ENCODE measurements at regions not wholly inside any gene's neighbourhood (a gene's known extent, or its start where the extent isn't known, plus 50 kb on each side); places are given as distances from the start of the nearest gene placed in this dataset.
A peak's percentile ranks its signal among the peaks of the same experiment; 100 is the strongest.

DNA sequence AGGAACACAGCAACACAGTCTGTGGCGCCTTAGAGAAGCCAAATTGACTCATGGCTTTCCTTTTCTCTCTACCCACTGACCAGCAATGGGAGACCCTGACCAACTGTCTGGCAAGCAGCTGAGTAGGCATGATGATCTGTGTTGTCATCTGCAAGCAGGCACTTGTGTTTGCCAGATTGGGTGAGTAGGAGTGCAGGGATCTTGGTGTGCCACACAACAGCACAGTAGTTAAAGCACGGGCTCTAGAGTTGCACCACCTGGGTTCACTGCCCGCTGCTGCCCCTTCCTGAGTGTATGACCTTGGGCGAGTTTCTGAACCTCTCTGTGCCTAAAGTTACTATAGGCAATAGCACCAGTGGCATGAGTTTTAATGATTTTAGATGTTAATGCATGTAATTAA is 95.7 kb upstream of the CD53 start:
- no peak overlapping the region for H3K27ac Mint-ChIP-seq
- H3K9me3 Mint-ChIP-seq: no peaks in the 10 kb centered on the region
- peaks cover 9% of the 10 kb centered on the region for H3K4me1 Mint-ChIP-seq (ENCODE audit: low read depth)
- H3K4me3 Mint-ChIP-seq: no peak overlapping the region
- no peaks in the 10 kb centered on the region for H3K36me3 Mint-ChIP-seq (ENCODE audit: low read depth)
- peaks cover 36% of the 10 kb centered on the region for H3K27me3 Mint-ChIP-seq (ENCODE audit: low read depth)

DNA sequence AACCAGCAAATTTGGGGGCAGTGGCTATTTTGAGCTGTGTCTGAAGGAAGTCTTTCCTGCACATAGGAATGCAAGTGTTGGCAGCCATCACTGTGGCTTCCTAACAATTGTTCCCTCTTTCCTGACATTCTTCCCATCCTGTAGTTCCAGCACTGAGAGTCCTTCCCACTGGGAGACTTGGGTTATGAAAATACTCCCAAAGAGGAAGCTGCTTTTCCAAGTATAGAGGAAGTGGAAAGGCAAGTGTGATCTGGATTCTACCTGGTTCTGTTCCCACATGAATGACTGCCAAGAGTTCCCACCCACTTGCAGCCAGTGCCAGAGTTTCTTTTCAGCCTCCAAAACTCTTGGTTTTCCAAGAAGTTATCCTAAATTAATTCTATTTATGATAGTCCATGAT is 98.5 kb upstream of the CD53 start:
- H3K36me3 Mint-ChIP-seq (ENCODE audit: low read depth): no peaks in the 10 kb centered on the region
- H3K4me3 Mint-ChIP-seq: no peak overlapping the region
- peaks cover 3% of the 10 kb centered on the region for H3K4me1 Mint-ChIP-seq (ENCODE audit: low read depth)
- no peaks in the 10 kb centered on the region for H3K9me3 Mint-ChIP-seq
- H3K27ac Mint-ChIP-seq: no peak overlapping the region
- H3K27me3 Mint-ChIP-seq (ENCODE audit: low read depth): peaks cover 35% of the 10 kb centered on the region

DNA sequence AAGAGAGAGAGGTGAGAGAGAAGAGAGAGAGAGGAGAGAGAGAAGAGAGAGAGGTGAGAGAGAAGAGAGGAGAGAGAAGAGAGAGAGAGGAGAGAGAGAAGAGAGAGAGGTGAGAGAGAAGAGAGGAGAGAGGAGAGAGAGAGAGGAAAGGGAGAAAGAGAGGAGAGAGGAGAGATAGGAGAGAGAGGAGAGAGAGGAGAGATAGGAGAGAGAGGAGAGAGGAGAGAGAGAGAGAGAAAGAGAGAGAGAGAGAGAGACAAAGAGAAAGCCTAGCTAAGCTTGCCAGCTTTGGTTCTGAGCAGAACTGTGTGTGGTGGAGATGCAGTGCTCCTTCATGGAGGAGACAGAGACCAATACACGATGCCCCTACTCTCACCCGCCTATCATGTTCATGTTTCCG is 99.1 kb upstream of the KCNA3 start:
- H3K9me3 Mint-ChIP-seq: no peaks in the 10 kb centered on the region
- peaks cover 3% of the 10 kb centered on the region for H3K4me1 Mint-ChIP-seq (ENCODE audit: low read depth)
- no peak overlapping the region for H3K4me3 Mint-ChIP-seq
- no peaks in the 10 kb centered on the region for H3K36me3 Mint-ChIP-seq (ENCODE audit: low read depth)
- peaks cover 35% of the 10 kb centered on the region for H3K27me3 Mint-ChIP-seq (ENCODE audit: low read depth)
- no peak overlapping the region for H3K27ac Mint-ChIP-seq

DNA sequence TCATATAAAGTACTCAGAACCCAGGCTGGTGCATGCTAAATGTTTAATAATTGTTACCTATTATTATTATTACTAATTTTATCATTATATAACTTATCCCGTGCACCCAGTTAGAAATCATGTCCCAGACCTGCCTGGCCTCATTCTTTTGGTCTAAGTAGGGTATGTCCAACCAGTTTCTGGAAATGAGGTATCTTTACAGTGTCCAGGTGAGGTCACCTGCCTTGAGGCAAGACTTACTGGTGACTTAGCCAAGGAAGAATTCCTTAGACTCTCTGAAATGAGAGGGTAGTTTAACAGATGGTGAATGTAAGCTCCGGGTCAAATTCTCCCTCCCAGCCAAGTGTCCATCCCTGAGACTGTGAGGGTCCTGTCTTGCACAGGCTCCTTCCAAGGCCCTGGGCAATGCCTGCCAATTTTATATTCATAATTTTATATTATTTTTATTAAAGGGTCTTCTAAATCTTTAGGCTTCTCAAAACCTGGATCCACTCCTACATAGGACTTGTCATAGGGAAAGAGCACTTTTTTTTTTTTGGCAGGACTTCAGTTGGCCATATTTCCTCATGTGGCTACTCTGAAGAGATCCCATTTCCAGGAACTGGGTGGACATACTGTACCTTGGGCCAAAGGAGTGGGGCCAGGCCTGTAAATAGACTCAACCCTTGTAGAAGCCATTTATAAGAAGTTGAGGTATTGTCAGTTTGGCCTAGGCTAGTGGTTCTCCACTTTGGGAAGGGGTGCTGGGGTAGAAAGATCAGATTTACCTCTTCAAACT is 96.7 kb upstream of the KCNA3 start:
- Mint-ChIP-seq H3K4me1 (ENCODE audit: low read depth) (peaks cover 2% of the 10 kb centered on the region), H3K27me3 (ENCODE audit: low read depth) (peaks cover 44% of the 10 kb centered on the region), H3K27ac (no peak overlapping the region), H3K36me3 (ENCODE audit: low read depth) (no peaks in the 10 kb centered on the region), H3K4me3 (no peak overlapping the region), H3K9me3 (no peaks in the 10 kb centered on the region)

DNA sequence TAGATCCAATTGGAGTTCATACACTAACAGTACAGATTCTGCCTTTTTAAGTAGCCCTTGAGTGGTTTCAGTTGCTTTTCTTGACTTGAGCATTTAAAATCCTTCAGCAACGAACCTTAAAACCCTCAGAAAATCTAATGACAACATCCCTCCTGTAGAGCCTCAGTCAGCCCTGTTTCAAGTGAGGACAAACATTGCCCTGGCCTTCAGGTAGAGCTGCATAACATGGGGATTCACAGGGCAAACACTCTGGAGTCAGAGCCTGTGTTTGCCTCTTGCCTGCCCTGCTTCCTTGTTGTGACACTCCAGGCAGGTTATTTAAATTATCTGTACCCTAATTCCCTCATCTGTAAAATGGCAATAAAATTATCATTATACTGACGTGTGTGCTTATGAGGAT is 96.1 kb upstream of the KCNA3 start:
- no peaks in the 10 kb centered on the region for H3K36me3 Mint-ChIP-seq (ENCODE audit: low read depth)
- H3K4me1 Mint-ChIP-seq (ENCODE audit: low read depth): peaks cover 5% of the 10 kb centered on the region
- H3K9me3 Mint-ChIP-seq: no peaks in the 10 kb centered on the region
- H3K27me3 Mint-ChIP-seq (ENCODE audit: low read depth): peaks cover 38% of the 10 kb centered on the region
- H3K27ac Mint-ChIP-seq: no peak overlapping the region
- H3K4me3 Mint-ChIP-seq: no peak overlapping the region

DNA sequence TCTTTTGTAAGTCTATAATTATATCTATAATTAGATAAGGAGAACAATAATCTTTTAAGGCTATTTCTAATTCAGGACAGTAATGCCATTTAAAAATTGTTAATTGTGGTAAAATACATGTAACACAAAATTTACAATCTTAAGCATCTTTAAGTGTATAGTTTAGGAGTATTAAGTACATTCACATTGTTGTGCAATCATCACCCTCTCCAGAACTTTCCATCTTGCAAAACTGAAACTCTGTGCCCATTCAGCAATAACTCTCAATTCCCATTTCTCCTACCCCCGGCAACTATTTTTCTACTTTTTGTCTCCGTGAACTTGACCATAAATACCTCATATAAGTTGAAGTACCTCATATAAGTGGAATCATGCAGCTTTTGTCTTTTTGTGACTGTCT is 93.9 kb upstream of the KCNA3 start:
- peaks cover 11% of the 10 kb centered on the region for H3K4me1 Mint-ChIP-seq (ENCODE audit: low read depth)
- no peak overlapping the region for H3K27ac Mint-ChIP-seq
- no peaks in the 10 kb centered on the region for H3K9me3 Mint-ChIP-seq
- H3K36me3 Mint-ChIP-seq (ENCODE audit: low read depth): no peaks in the 10 kb centered on the region
- no peak overlapping the region for H3K4me3 Mint-ChIP-seq
- peaks cover 37% of the 10 kb centered on the region for H3K27me3 Mint-ChIP-seq (ENCODE audit: low read depth)

DNA sequence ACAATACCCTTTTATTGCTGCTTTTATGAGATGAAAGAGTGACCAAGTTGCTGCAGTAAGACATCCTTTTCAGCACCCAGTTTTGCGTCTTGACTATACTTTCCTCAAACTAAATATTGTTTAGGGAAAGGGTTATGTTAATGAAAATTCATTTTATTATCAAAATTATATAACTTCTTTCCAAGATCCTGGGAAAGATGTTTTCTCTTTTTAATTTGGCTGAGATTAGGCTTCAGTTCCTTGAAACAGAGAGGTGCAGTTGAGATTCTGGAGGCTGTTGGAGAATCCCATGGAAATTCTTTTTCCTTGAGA is 91.6 kb upstream of the KCNA3 start:
- Mint-ChIP-seq H3K27me3 (ENCODE audit: low read depth) (peaks cover 37% of the 10 kb centered on the region), H3K4me1 (ENCODE audit: low read depth) (peaks cover 10% of the 10 kb centered on the region), H3K36me3 (ENCODE audit: low read depth) (no peaks in the 10 kb centered on the region), H3K4me3 (no peak overlapping the region), H3K27ac (no peak overlapping the region), H3K9me3 (no peaks in the 10 kb centered on the region)

DNA sequence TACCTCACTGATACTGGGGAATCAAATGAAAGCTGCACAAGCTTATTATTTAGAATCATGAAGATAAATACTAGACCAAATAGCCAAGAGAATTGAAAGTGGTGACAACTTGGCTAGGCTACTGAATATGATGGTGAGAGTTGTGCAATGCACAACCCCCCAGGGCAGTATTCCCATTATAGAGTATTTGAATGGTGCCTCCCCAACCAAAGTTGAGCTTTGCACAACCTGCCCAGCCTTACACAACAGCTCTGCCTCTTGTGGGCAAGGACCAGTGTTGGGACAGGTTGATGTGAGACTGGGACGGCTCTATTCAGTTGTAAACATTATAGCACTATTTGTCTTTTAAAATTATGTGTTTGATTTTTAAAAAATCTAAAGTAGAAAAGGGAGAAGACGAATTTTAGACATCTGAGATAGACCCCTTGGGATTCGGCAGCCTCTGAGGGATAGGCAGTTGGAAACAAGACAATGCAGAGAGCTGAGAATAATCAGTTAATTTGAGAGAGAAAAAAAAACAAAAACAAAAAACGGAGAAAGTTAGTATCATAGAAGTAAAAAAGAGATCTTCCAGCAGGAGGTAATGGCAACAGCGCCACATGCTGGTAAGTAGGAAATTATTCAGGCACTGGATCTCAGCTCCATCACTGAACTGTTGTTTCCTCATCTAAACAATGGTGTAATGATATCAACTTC is 91.0 kb upstream of the KCNA3 start:
- Mint-ChIP-seq H3K9me3 (no peaks in the 10 kb centered on the region), H3K27ac (no peak overlapping the region), H3K36me3 (ENCODE audit: low read depth) (no peaks in the 10 kb centered on the region), H3K4me1 (ENCODE audit: low read depth) (peaks cover 10% of the 10 kb centered on the region), H3K4me3 (peak overlapping the region; percentile 8), H3K27me3 (ENCODE audit: low read depth) (peaks cover 41% of the 10 kb centered on the region)

DNA sequence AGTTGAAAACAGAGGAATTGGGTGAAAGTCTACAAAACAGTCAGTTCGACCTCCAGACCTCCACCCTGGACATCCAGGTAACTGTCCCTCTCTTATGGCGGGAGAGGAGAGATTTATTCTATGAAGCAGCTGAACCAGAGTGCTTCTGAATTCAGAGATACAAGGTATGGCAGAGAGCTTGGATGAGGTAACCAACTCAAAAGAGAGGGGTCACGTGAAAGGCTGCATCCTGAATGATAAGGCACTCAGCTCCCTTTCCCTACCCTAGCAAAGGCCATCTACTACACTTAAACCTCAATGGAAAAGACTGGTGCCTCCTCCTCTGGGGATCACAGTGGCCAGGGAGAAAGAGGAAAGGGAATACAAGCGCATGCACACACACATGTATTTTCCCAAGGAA is 88.4 kb upstream of the KCNA3 start:
- H3K9me3 Mint-ChIP-seq: no peaks in the 10 kb centered on the region
- H3K4me1 Mint-ChIP-seq (ENCODE audit: low read depth): peaks cover 10% of the 10 kb centered on the region
- peaks cover 48% of the 10 kb centered on the region for H3K27me3 Mint-ChIP-seq (ENCODE audit: low read depth)
- H3K36me3 Mint-ChIP-seq (ENCODE audit: low read depth): no peaks in the 10 kb centered on the region
- H3K4me3 Mint-ChIP-seq: no peak overlapping the region
- no peak overlapping the region for H3K27ac Mint-ChIP-seq

DNA sequence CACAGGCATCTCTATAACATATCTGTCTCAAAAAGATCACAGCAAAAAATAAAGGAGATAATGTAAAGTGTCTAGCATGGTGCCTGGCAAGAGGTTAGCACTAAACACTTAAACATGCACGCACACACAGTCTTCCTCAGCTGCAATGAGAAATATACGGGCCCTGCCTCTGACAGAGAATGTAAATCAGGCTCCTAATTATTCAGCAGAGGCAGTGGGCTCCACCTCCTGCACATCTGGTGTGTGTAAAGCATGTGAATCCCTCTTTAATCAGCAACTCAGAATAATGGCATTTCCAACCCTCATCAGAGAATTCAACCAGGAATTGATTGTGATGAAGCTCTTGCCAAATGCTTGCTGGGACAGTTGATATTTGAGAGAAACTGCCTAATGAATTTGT is 85.6 kb upstream of the KCNA3 start:
- H3K27me3 Mint-ChIP-seq (ENCODE audit: low read depth): peaks cover 55% of the 10 kb centered on the region
- H3K9me3 Mint-ChIP-seq: no peaks in the 10 kb centered on the region
- no peak overlapping the region for H3K4me3 Mint-ChIP-seq
- H3K4me1 Mint-ChIP-seq (ENCODE audit: low read depth): peaks cover 2% of the 10 kb centered on the region
- no peaks in the 10 kb centered on the region for H3K36me3 Mint-ChIP-seq (ENCODE audit: low read depth)
- no peak overlapping the region for H3K27ac Mint-ChIP-seq

DNA sequence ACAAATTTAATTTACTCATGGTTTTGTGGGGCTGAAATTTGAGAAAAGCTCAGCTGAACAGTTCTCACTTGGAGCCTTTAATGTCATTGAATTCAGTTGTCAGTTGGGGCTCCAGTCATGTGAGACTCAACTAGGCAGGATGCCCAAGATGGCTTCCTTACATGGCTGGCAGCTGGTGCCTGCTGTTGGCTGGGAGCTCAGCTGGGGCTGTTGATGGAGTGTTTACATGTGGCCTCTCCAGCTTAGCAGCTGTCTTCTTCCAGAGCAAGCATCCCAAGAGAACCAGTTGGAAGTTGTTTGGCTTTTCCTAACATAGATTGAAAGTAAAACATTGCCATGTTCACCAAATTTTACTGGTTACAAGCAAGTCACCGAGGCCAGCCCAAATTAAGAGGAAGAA is 81.8 kb upstream of the KCNA3 start:
- H3K4me3 Mint-ChIP-seq: no peak overlapping the region
- H3K27ac Mint-ChIP-seq: no peak overlapping the region
- H3K27me3 Mint-ChIP-seq (ENCODE audit: low read depth): peaks cover 63% of the 10 kb centered on the region
- H3K9me3 Mint-ChIP-seq: no peaks in the 10 kb centered on the region
- H3K36me3 Mint-ChIP-seq (ENCODE audit: low read depth): no peaks in the 10 kb centered on the region
- no peaks in the 10 kb centered on the region for H3K4me1 Mint-ChIP-seq (ENCODE audit: low read depth)

DNA sequence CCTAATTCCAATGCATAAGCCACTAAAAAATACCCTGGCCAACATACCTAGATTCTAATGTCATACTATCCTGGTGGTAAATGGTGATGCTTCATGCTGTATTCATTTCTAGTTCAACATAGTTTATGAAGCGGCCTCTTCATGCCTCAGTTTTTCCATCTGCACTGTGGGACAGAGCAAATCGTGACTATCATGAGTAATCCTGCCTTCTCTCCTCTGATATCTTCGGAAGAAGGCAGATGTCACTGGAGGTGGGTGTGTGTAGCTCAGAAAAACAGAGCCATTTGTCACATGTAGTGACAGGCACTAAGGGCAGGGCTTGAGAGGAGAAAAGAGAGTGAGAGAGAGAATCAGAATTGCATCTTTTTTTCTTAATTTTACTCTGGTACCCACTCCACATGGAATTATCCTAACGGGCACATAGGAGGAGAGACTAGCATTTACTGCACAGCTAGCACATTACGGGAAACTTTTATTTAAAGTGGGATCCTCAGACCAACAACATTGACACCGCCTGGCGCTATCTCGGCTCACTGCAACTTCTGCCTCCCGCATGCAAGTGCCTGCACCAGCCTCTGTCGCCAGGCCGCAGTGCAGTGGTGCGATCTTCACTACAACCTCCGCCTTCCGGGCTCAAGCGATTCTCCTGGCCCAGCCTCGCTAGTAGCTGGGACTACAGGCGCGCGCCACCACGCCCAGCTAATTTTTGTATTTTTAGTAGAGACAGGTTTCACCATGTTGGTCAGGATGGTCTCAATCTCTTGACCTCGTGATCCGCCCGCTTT is 78.4 kb upstream of the KCNA3 start:
- H3K9me3 Mint-ChIP-seq: no peaks in the 10 kb centered on the region
- H3K27ac Mint-ChIP-seq: no peak overlapping the region
- no peaks in the 10 kb centered on the region for H3K4me1 Mint-ChIP-seq (ENCODE audit: low read depth)
- no peaks in the 10 kb centered on the region for H3K36me3 Mint-ChIP-seq (ENCODE audit: low read depth)
- H3K27me3 Mint-ChIP-seq (ENCODE audit: low read depth): peaks cover 58% of the 10 kb centered on the region
- no peak overlapping the region for H3K4me3 Mint-ChIP-seq

DNA sequence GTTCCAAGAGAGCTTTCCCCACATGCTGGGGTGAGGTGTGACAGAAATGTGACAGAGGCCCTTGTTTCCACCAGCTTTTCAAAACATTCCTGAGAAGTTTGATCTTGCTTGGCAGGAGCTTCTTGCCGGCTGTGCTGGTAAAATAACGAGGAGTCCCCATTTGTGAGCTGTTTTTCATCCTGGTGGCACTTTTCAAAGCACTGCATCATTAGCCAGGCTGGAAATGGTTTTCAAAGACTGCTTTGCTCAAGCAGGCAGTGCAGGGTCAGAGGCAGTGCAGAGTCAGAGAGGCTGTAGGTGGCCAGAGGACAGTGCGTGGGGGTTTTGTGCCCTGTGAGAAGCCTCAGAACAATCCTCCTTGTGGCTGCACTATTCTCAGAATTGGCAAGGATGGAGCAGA is 75.8 kb upstream of the KCNA3 start:
- no peaks in the 10 kb centered on the region for H3K36me3 Mint-ChIP-seq (ENCODE audit: low read depth)
- H3K27me3 Mint-ChIP-seq (ENCODE audit: low read depth): peaks cover 45% of the 10 kb centered on the region
- H3K4me1 Mint-ChIP-seq (ENCODE audit: low read depth): no peaks in the 10 kb centered on the region

DNA sequence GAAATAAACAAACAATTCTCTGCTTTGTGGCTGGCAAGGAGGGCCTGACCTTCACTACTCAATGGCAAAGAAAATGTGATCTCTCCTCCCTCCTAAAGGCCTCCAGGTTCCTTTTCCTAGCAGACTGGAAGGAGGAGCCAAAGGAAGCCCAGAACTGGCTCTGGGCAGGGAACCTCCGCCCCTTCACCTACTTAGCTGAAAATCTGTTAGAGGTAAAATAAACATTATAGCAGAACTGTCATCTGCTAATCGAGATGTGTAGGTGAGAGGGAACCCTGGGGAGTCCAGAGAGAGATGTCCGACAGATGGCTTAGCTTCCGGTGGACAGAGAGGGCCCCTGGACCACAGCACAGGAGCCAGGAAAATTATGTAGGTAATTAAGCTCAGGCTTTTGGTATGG is 75.2 kb upstream of the KCNA3 start:
- no peak overlapping the region for H3K4me3 Mint-ChIP-seq

More for the DNA sequence above, 75.8 kb upstream of the KCNA3 start:
- Mint-ChIP-seq H3K9me3 (no peaks in the 10 kb centered on the region), H3K27ac (no peak overlapping the region), H3K4me3 (no peak overlapping the region)

More for the DNA sequence above, 75.2 kb upstream of the KCNA3 start:
- Mint-ChIP-seq H3K27me3 (ENCODE audit: low read depth) (peaks cover 44% of the 10 kb centered on the region), H3K27ac (no peak overlapping the region), H3K9me3 (no peaks in the 10 kb centered on the region), H3K36me3 (ENCODE audit: low read depth) (no peaks in the 10 kb centered on the region), H3K4me1 (ENCODE audit: low read depth) (no peaks in the 10 kb centered on the region)
